GM18951 (cell line): ENCODE measurements at regions not wholly inside any gene's neighbourhood (a gene's known extent, or its start where the extent isn't known, plus 50 kb on each side); places are given as distances from the start of the nearest gene placed in this dataset.

Experiments
- POLR2A ChIP-seq: IDR thresholded peaks from 4 replicates; pipeline ENCODE4 v1.6.1; 2011; ENCODE audit warnings: mild to moderate bottlenecking; ENCODE audit not compliant: insufficient read length, insufficient read depth; ENCODE audit errors: extremely low read depth
- in situ Hi-C: fragments of 300-500 bp; cut with MboI; formaldehyde crosslinking; loops from one replicate; pipeline ENCODE4 v1.12.0; 2022; ENCODE audit warnings: low sequenced_read_pairs, mixed read lengths, inconsistent platforms; ENCODE audit not compliant: unreplicated experiment

DNA sequence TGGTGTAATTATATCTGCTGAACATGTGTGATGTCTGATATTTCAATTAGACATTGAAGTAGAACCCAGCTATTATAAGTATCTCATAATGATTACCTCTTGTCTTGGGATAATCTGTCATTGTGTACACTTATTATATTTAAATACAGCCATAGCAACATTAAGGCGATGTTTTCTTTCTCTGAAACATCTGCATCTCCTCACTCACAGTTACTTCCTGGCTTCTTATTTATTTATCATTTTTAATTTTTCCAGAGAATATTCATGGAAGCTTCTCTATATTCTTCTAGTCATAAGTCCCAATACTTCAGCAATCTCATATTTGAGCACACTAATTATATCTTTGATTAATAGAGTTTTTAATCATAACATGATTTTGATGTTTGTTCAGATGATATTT, 103.8 kb upstream of the FBN2 start:
- in situ Hi-C loops, result no loop called here
- no peak for TF ChIP-seq POLR2A

GRCh38 chr5:128644863-128645262, 106.8 kb upstream of the FBN2 start:
- TF ChIP-seq POLR2A, result no peak
- in situ Hi-C loops, result no loop called here

DNA sequence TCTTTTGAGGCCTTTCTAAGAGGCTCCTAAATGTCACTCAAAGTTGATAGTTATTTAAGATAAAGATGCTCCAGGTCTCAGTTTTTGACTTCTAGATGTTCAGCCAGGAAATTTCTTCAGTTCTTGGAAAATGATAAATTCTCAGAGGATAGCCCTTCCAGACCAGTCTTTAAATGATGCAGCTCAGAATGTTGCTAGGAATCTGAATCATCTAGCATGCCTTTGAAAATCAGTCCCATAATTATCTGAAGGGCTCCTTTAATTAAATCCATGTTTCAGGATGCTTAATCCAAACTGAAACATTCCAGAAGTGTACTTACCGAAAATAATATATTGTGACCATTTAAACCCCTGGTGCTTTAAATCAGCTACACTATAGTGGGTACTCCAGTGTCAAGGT, 107.5 kb upstream of the FBN2 start:
- no peak for TF ChIP-seq POLR2A
- in situ Hi-C loops, result no loop called here

DNA sequence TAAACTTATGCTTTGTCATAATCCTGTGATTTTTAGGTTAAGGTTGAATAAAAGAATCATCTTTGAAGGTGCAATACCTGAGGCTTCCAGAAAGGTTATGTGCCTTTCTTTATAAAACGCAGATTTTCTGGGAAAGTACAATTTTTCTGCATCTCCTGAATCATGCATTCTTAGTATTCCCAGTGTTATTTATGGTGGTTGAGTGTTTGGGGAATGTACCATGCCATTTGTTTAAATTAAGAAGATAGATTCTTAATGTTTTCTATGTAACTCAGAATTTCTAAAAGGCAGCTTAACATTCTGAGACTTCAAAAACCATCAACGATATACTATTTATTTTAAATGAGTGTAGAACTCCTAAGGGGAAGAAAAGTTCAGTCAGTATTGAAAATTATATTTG, 108.1 kb upstream of the FBN2 start:
- in situ Hi-C loops, result no loop called here
- TF ChIP-seq POLR2A, result no peak

GRCh38 chr5:128649192-128649591, 111.1 kb upstream of the FBN2 start:
- in situ Hi-C loops, result no loop called here
- no peak for TF ChIP-seq POLR2A

- in situ Hi-C loops, result loop anchor here (25.0 kb wide), 1 partner anchor 451 kb away; no protein-coding TSS in a partner anchor
- no peak for TF ChIP-seq POLR2A
These were observed 125.0 kb upstream of the FBN2 start for GRCh38 chr5:128662997-128663396.

DNA sequence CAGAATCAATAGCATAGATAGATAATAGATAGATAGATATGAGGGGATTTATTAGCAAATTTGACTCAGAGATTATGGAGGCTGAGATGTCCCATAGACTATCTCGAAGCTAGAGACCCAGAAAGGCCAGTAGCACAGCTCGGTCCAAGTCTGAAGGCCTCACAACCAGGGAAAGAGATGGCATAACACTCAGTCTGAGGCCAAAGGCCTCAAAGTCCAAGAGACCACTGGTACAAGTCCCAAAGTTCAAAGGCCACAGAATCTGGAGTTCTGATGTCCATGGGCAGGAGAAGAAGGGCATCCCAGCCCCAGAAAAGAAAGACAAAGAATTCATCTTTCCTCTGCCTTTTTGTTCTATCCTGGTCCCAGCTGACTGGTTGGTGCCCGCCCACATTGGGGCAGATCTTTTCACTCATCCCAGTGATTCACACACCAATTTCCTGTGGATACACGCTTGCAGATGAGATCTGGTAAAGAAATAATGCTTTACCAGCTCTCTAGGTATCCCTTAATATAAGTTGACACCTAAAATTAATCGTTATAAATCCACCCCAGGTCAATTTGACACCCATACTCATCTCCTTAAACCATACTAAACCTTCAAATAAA, 127.8 kb upstream of the FBN2 start:
- in situ Hi-C loops, result loop anchor here (25.0 kb wide), 1 partner anchor 454 kb away; no protein-coding TSS in a partner anchor
- no peak for TF ChIP-seq POLR2A

GRCh38 chr5:128667152-128667551, 129.1 kb upstream of the FBN2 start:
- in situ Hi-C loops, result loop anchor here (25.0 kb wide), 1 partner anchor 455 kb away; no protein-coding TSS in a partner anchor
- TF ChIP-seq POLR2A, result no peak

GRCh38 chr5:128667751-128668150, 129.7 kb upstream of the FBN2 start:
- TF ChIP-seq POLR2A, result no peak
- in situ Hi-C loops, result loop anchor here (25.0 kb wide), 1 partner anchor 455 kb away; no protein-coding TSS in a partner anchor

DNA sequence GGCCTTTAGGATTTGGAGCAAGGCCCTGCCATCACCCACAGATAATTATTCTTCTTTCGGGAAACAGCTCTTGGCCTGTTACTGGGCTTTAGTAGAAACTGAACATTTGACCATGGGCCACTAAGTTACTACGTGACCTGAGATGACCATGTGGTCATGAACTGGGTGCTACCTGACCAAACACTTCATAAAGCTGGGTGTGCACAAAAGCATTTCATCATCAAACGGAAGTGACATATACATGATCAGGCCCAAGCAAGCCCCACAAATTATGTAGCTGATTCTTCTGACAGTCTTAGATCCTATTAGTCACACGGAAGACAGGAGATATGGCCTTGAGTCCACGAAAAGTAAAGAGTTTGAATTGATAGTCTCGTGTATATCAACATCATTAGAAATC, 130.9 kb upstream of the FBN2 start:
- no peak for TF ChIP-seq POLR2A
- in situ Hi-C loops, result loop anchor here (25.0 kb wide), 1 partner anchor 457 kb away; no protein-coding TSS in a partner anchor

GRCh38 chr5:128669803-128670202, 131.8 kb upstream of the FBN2 start:
- no peak for TF ChIP-seq POLR2A
- in situ Hi-C loops, result loop anchor here (25.0 kb wide), 1 partner anchor 458 kb away; no protein-coding TSS in a partner anchor

- TF ChIP-seq POLR2A, result no peak
- in situ Hi-C loops, result loop anchor here (25.0 kb wide), 1 partner anchor 460 kb away; no protein-coding TSS in a partner anchor
These were observed 133.9 kb upstream of the FBN2 start for GRCh38 chr5:128671943-128672342.

GRCh38 chr5:128673000-128673399, 135.0 kb upstream of the FBN2 start:
- TF ChIP-seq POLR2A, result no peak
- in situ Hi-C loops, result loop anchor here (25.0 kb wide), 1 partner anchor 461 kb away; no protein-coding TSS in a partner anchor

- in situ Hi-C loops, result loop anchor here (25.0 kb wide), 1 partner anchor 461 kb away; no protein-coding TSS in a partner anchor
- TF ChIP-seq POLR2A, result no peak
These were observed 135.4 kb upstream of the FBN2 start for GRCh38 chr5:128673411-128673957.
